ENCODE measurements at regions not wholly inside any gene's neighbourhood (a gene's known extent, or its start where the extent isn't known, plus 50 kb on each side); places are given as distances from the start of the nearest gene placed in this dataset.
A peak's percentile ranks its signal among the peaks of the same experiment; 100 is the strongest.

DNA sequence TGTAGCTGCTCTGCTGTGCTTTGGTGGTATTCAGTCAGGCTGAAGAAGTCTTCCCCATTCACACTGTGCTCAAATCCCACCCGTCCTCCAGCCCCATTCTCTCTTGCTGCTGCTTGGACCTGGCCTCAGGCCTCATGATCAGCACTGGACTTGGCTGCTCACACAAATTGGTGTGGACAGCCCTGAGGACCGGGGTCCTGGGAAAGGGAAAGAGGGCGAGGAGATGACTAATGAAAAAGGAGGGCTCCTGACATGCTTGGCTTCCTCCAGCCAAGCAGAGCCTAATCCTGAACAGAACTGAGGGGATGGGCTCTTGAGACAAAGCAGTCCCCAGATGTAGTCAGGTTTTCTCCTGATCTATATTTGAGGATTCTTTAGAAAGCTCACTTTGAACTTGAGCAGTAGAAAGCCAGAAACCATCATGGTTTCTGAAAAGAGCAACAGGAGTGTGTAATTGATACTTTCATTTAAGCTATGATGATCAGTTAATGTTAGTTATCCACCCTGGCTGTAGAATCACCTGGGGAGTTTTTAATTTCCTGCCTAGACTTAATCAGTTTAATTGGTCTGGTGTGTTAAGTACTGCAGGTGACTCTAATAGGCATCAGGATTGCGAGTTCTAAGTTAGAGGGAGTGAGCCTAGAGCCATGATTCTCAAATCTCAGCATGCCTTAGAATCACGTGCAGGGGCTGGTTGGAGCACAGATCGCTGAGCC is 79.4 kb upstream of the THBS1 start:
- Histone ChIP-seq H3K36me3 (replicated peaks; ENCODE audit: insufficient read depth, low read length) (no peaks in the 10 kb centered on the region), H3K27ac (ENCODE audit: low read length) (peak overlapping the region; percentile 38; the same call in 1 of the 2 replicates), H3K79me2 (ENCODE audit: low read length) (no peaks in the 10 kb centered on the region), H3K4me1 (ENCODE audit: low read length) (peaks cover 23% of the 10 kb centered on the region), H2AFZ (ENCODE audit: low read length) (no peak overlapping the region), H4K20me1 (ENCODE audit: insufficient read depth, low read length) (no peaks in the 10 kb centered on the region), H3K9me2 (replicated peaks; ENCODE audit: insufficient read depth, low read length) (no peaks in the 10 kb centered on the region), H3K4me3 (ENCODE audit: low read length) (no peak overlapping the region), H3F3A (ENCODE audit: insufficient read depth, low read length) (peaks cover 15% of the 10 kb centered on the region), H3K27me3 (replicated peaks; ENCODE audit: insufficient read depth, low read length) (no peaks in the 10 kb centered on the region), H3K4me2 (ENCODE audit: low read depth, low read length) (peak overlapping the region; percentile 49), H3K9me3 (replicated peaks; ENCODE audit: insufficient read depth, low read length) (no peaks in the 10 kb centered on the region), H3K9ac (ENCODE audit: low read length) (no peak overlapping the region)
- no peak for DNase-seq
- no peak for TF ChIP-seq EZH2 (optimal IDR thresholded peaks at IDR 0.05; ENCODE audit: low read depth, low read length)
- TF ChIP-seq, protein P1, sequence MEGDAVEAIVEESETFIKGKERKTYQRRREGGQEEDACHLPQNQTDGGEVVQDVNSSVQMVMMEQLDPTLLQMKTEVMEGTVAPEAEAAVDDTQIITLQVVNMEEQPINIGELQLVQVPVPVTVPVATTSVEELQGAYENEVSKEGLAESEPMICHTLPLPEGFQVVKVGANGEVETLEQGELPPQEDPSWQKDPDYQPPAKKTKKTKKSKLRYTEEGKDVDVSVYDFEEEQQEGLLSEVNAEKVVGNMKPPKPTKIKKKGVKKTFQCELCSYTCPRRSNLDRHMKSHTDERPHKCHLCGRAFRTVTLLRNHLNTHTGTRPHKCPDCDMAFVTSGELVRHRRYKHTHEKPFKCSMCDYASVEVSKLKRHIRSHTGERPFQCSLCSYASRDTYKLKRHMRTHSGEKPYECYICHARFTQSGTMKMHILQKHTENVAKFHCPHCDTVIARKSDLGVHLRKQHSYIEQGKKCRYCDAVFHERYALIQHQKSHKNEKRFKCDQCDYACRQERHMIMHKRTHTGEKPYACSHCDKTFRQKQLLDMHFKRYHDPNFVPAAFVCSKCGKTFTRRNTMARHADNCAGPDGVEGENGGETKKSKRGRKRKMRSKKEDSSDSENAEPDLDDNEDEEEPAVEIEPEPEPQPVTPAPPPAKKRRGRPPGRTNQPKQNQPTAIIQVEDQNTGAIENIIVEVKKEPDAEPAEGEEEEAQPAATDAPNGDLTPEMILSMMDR (IDR thresholded peaks at IDR 0.05; ENCODE audit: low read length) = no peak
- no peak for TF ChIP-seq EZH2phosphoT487 (IDR thresholded peaks at IDR 0.05; ENCODE audit: low read length)

DNA sequence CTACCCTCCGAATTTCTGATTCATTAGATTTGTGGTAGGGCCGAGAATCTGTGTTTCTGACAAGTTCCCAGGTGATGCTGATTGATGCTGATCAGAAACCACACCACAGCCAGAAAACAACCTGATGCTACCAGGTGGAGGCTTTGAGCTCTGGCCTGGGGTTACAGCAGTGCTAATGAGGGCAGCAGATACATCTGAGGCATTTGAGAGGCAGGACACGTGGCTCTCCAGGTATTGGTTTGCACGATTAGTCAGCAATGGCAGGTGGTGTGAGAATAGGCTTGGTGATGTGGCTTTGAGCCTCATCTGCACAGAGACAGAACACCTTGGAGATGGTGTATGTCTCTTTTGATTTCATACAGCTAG is 78.8 kb upstream of the THBS1 start:
- Histone ChIP-seq H3K4me2 (ENCODE audit: low read depth, low read length) (peak overlapping the region; percentile 49), H3K27me3 (replicated peaks; ENCODE audit: insufficient read depth, low read length) (no peaks in the 10 kb centered on the region), H3K9ac (ENCODE audit: low read length) (no peak overlapping the region), H3K27ac (ENCODE audit: low read length) (peak overlapping the region; percentile 38; the same call in 1 of the 2 replicates), H3K9me3 (replicated peaks; ENCODE audit: insufficient read depth, low read length) (no peaks in the 10 kb centered on the region), H4K20me1 (ENCODE audit: insufficient read depth, low read length) (no peaks in the 10 kb centered on the region), H3K4me1 (ENCODE audit: low read length) (peaks cover 23% of the 10 kb centered on the region), H3F3A (ENCODE audit: insufficient read depth, low read length) (peaks cover 15% of the 10 kb centered on the region), H3K4me3 (ENCODE audit: low read length) (no peak overlapping the region), H2AFZ (ENCODE audit: low read length) (no peak overlapping the region), H3K79me2 (ENCODE audit: low read length) (no peaks in the 10 kb centered on the region), H3K9me2 (replicated peaks; ENCODE audit: insufficient read depth, low read length) (no peaks in the 10 kb centered on the region), H3K36me3 (replicated peaks; ENCODE audit: insufficient read depth, low read length) (no peaks in the 10 kb centered on the region)
- peak; percentile 94 for DNase-seq
- TF ChIP-seq EZH2phosphoT487 (IDR thresholded peaks at IDR 0.05; ENCODE audit: low read length) = no peak
- TF ChIP-seq, protein P1 (IDR thresholded peaks at IDR 0.05; ENCODE audit: low read length) = no peak
- no peak for TF ChIP-seq EZH2 (optimal IDR thresholded peaks at IDR 0.05; ENCODE audit: low read depth, low read length)

DNA sequence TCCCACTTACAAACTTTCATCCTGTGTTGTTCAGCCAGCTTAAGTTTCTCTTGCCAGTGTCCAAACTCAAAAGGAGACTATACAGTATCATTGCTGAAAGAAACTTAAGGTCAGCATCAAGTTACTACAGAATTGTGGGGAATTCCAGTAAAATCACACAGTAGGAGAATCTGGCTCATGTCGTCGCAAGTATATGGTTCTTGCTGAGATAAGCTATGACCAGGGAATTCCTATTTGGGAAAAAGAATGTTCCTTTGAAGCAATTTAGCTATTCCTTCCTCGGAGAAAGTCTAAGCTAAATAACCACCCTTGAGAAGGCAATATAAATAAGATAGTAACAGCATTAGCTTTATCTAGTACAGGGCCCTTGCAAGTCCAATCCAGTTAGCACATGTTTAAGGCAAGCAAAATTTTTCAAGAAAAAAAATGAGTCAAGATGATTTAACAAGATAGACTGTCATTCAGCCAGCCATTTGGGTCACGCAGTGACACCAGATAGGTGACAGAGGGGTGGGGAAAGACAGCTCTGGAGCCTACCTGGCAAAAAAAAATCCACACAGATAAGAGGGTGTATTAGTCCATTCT is 78.2 kb upstream of the THBS1 start:
- peaks cover 23% of the 10 kb centered on the region for H3K4me1 ChIP-seq (ENCODE audit: low read length)
- DNase-seq = no peak
- H3K4me3 ChIP-seq (ENCODE audit: low read length) = no peak overlapping the region
- no peaks in the 10 kb centered on the region for H3K9me2 ChIP-seq (replicated peaks; ENCODE audit: insufficient read depth, low read length)
- no peak overlapping the region for H3K9ac ChIP-seq (ENCODE audit: low read length)
- no peaks in the 10 kb centered on the region for H4K20me1 ChIP-seq (ENCODE audit: insufficient read depth, low read length)
- no peaks in the 10 kb centered on the region for H3K79me2 ChIP-seq (ENCODE audit: low read length)
- no peaks in the 10 kb centered on the region for H3K27me3 ChIP-seq (replicated peaks; ENCODE audit: insufficient read depth, low read length)
- no peaks in the 10 kb centered on the region for H3K36me3 ChIP-seq (replicated peaks; ENCODE audit: insufficient read depth, low read length)
- H3K4me2 ChIP-seq (ENCODE audit: low read depth, low read length) = peak overlapping the region; percentile 49; the same call in 1 of the 2 replicates
- H2AFZ ChIP-seq (ENCODE audit: low read length) = no peak overlapping the region
- TF ChIP-seq EZH2 (optimal IDR thresholded peaks at IDR 0.05; ENCODE audit: low read depth, low read length) = no peak
- TF ChIP-seq EZH2phosphoT487 (IDR thresholded peaks at IDR 0.05; ENCODE audit: low read length) = no peak
- H3K27ac ChIP-seq (ENCODE audit: low read length) = peak overlapping the region; percentile 38; the same call in 1 of the 2 replicates
- H3K9me3 ChIP-seq (replicated peaks; ENCODE audit: insufficient read depth, low read length) = no peaks in the 10 kb centered on the region
- H3F3A ChIP-seq (ENCODE audit: insufficient read depth, low read length) = peaks cover 15% of the 10 kb centered on the region

DNA sequence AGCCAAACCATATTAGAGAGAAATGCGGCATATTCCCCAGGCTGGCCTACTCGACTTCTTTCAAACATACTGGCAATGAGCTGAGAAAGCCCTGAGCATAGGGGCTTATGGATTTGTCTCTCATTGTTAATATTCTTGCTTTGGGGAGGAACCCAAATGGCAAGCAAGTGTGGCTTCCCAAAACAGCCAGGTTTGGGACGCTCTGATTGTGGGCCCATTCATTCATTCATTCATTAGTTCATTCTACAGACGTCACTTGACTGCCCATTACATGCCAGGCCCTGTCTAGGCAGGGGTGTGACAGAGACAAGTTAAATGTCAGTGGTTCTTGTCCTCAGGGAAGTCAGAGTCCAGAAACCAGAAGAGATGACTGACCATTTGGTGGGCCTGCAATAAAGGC is 77.4 kb upstream of the THBS1 start:
- TF ChIP-seq, protein P1 (IDR thresholded peaks at IDR 0.05; ENCODE audit: low read length) = no peak
- no peaks in the 10 kb centered on the region for H3K79me2 ChIP-seq (ENCODE audit: low read length)
- no peak overlapping the region for H3K4me2 ChIP-seq (ENCODE audit: low read depth, low read length)
- no peak overlapping the region for H3K9ac ChIP-seq (ENCODE audit: low read length)
- H3K4me3 ChIP-seq (ENCODE audit: low read length) = no peak overlapping the region
- H3K4me1 ChIP-seq (ENCODE audit: low read length) = peaks cover 23% of the 10 kb centered on the region
- no peaks in the 10 kb centered on the region for H3K36me3 ChIP-seq (replicated peaks; ENCODE audit: insufficient read depth, low read length)
- H3K27ac ChIP-seq (ENCODE audit: low read length) = no peak overlapping the region
- H2AFZ ChIP-seq (ENCODE audit: low read length) = no peak overlapping the region
- peaks cover 15% of the 10 kb centered on the region for H3F3A ChIP-seq (ENCODE audit: insufficient read depth, low read length)
- H3K27me3 ChIP-seq (replicated peaks; ENCODE audit: insufficient read depth, low read length) = no peaks in the 10 kb centered on the region
- H3K9me3 ChIP-seq (replicated peaks; ENCODE audit: insufficient read depth, low read length) = no peaks in the 10 kb centered on the region
- no peaks in the 10 kb centered on the region for H3K9me2 ChIP-seq (replicated peaks; ENCODE audit: insufficient read depth, low read length)
- H4K20me1 ChIP-seq (ENCODE audit: insufficient read depth, low read length) = no peaks in the 10 kb centered on the region
- DNase-seq = no peak

Measured in MM.1S (cell line).